GM19025 (cell line): ENCODE measurements at regions not wholly inside any gene's neighbourhood (a gene's known extent, or its start where the extent isn't known, plus 50 kb on each side); places are given as distances from the start of the nearest gene placed in this dataset.
"Not testable (repeated sequence)": the region's sequence is repeated elsewhere in the genome, so short reads cannot be mapped to it uniquely, and the experiment has no call there.

Experiments used
- ATAC-seq: cut with Tn5 transposase; IDR thresholded peaks from one replicate; pipeline ENCODE4 v1.9.1; 2021; ENCODE audit warnings: mild to moderate bottlenecking, low read depth, moderate library complexity; ENCODE audit not compliant: unreplicated experiment

- ATAC-seq = no peak
Measured at GRCh38 chr20:48532028-48532427, 295.8 kb downstream of the PREX1 start.

DNA sequence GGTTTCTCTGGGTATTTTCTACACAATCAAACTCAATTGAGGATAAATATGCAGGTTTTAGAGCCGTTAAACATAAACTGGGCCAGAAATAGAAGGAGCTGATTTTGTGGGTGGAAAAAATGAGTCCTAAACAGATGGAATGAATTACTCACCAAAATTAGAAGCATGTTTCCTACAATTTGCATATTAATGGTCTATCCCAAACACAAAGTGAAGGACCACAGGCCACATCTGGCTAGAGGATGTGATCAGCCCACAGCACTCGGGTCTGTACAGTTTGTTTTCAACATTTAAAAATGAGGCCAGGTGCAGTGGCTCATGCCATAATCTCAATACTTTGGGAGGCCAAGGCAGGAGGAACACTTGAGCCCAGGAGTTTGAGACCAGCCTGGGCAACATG lies 296.3 kb downstream of the PREX1 start:
- ATAC-seq = no peak

- no peak for ATAC-seq
Measured at GRCh38 chr20:48530957-48531356, 296.8 kb downstream of the PREX1 start.

GRCh38 chr20:48528346-48528745 lies 299.5 kb downstream of the PREX1 start:
- ATAC-seq = no peak

DNA sequence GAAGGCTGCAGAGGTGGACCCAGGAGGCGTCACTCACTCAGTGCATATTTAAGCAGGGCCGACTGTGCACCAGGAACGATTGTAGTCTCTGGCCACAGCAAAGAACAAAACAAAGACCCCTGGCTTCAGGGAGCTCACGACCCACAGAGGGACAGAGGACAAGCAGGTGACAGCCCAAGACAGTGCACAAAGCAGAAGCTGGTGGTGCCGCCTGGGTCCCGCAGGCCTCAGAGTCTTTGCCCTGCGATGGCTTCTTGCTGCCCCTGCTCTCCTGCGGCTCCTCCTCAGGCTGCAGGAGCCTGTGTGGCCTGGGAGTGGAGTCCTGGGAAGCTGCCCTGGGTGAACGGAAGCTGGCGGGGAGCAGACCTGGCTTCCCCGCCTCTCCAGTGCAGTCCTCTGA lies 300.0 kb downstream of the PREX1 start:
- ATAC-seq = no peak

GRCh38 chr20:48526936-48527335 lies 300.9 kb downstream of the PREX1 start:
- ATAC-seq = no peak

GRCh38 chr20:48525400-48525799 lies 302.4 kb downstream of the PREX1 start:
- ATAC-seq = no peak

GRCh38 chr20:48524582-48524981 lies 303.2 kb downstream of the PREX1 start:
- no peak for ATAC-seq

DNA sequence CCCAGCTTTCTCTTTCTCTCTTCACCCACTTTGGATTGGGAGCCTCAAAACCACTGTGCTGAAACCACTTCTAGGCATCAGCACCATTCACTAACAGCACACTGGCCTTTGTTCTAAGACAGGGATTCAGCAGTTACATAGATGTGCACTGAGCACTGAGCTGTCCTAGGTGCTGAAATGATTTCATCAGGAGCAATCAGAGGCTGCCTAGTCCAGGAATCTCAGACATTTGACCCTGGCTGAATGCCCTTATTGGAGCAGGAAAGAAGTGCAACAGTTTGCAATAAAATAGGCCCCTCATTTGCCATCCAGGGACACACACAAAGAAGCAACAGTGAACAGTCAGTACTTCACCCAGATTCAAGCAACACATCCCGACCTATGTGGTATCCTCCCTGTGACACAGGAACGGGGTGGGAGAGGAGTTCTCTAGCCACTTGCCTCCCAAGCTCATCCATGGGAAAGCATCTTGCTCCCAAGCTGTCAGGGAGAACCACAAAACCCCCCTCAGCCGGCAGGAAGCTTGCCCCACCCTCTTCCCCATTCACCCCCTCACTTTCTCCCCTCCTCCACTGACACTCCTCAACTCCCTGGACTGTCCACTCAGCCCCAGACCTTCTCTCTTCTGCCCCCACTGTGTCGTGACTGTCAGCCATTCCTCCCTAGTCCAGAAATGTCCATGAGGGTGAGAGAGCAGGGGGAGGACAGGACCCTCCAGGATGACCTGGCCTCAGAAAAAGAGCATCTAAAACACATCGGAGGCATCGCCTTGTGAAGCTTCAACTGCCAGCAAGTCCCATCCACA lies 304.4 kb downstream of the PREX1 start:
- no peak for ATAC-seq

DNA sequence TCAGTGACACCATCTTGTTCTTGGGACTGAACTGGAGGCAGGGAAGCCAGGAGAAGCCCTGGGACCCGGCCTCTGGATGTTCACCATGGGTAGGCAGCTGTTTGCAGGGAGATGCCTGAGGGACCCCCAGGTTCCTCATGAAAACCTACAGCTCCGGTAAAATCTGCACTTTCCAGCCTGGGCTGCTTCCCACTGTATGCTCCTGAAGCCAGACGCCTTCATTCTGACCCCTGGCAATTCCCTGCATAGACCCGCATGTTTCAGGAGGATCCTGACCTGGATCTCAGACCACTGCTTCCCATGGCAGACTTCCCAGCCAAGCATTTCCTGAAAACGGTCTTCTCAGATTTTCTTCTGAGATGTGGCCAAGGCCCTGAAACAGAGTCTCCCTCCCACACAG lies 306.7 kb downstream of the PREX1 start:
- no peak for ATAC-seq

DNA sequence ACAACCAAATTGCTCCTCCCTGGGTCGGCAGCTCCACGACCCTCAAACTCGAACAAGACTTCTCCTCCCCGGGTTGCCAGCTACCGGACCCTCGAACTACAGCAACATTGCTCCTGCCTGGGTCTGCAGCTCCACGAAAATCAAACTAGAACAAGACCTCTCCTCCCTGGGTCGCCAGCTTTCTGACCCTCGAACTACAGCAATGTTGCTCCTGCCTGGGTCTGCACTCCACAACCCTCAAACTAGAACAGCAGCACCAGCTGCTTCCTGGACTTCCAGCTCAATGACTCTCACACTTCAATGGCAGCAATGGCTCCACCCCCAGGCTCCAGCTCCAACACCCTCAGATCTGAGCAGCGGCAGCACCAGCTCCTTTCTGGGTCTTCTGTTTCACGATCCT lies 311.6 kb downstream of the PREX1 start:
- not testable (repeated sequence) for ATAC-seq

GRCh38 chr20:48514577-48514976 lies 313.2 kb downstream of the PREX1 start:
- ATAC-seq = not testable (repeated sequence)

DNA sequence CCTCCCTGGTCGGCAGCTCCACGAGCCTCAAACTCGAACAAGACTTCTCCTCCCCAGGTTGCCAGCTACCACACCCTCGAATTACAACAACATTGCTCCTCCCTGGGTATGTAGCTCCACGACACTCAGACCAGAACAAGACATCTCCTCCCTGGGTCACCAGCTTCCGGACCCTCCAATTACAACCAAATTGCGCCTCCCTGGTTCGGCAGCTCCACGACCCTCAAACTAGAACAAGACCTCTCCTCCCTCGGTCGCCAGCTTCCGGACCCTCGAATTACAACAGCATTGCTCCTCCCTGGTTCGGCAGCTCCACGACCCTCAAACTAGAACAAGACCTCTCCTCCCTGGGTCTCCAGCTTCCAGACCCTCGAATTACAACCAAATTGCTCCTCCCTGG lies 315.3 kb downstream of the PREX1 start:
- ATAC-seq = not testable (repeated sequence)

DNA sequence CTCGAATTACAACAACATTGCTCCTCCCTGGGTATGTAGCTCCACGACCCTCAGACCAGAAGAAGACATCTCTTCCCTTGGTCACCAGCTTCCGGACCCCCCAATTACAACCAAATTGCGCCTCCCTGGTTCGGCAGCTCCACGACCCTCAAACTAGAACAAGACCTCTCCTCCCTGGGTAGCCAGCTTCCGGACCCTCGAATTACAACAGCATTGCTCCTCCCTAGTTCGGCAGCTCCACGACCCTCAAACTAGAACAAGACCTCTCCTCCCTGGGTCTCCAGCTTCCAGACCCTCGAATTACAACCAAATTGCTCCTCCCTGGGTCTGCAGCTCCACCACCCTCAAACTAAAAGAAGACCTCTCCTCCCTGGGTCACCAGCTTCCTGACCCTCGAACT lies 322.7 kb downstream of the PREX1 start:
- ATAC-seq = not testable (repeated sequence)

GRCh38 chr20:48503166-48503815 lies 324.5 kb downstream of the PREX1 start:
- ATAC-seq = no peak

- ATAC-seq = no peak
Measured at GRCh38 chr20:48502758-48503157, 325.0 kb downstream of the PREX1 start.

- no peak for ATAC-seq
Measured at GRCh38 chr20:48502016-48502415, 325.8 kb downstream of the PREX1 start.

GRCh38 chr20:48500900-48501299 lies 326.9 kb downstream of the PREX1 start:
- not testable (repeated sequence) for ATAC-seq

DNA sequence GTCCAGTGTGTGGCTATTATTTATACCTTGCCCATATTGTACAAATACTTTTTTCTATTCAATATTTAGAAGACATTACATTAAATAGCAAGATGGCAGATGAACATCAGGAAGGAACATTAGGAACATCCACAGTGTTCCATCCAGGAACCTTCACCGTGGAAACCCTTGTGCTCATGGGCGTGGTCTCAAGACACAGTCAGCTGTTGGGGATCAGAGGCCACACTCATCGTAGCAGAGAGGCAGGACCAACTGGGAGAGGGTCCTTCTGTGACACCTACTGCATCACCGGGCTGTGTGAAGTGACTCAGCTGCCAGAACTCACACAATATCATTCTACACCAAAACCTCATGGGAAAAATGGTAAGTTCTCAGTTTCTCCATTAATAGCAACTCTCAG lies 328.9 kb downstream of the PREX1 start:
- ATAC-seq = not testable (repeated sequence)

DNA sequence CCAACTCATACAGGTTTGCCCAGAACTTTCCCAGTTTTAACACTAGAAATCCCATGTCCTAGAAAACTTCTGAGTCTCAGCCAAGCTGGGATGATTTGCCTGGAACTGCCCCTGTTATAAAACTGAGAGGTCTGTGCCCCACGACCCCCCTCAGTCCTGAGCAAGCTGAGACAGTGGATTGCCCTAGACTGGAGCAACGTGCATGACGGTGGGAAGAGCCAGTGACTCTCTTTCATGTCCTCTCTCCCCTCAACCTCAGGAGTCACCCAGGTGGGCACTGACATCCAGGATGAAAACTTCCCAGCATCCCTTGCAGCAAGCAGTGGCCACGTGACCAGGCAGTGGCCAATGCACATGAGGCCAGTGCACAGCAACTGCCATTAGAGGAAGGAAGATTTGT lies 329.7 kb downstream of the PREX1 start:
- not testable (repeated sequence) for ATAC-seq

DNA sequence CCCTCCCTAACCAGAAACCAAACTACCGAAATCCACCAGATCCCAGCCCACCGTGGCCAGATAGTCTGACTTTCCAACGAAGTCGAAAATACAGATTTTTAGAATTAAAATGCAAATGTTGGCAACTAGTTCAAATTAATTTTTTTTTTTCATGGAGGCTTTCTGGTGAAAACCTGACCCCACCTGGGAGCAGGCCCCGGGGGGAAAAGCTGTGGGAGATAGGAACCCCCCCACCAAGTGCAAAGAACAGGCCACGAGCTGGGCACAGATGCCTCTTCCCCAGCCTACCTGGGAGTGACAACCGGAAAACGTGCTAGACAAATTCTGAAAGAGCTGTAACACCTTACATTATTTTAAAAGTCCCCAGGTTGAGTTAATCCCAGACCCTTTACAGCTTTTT lies 333.8 kb downstream of the PREX1 start:
- ATAC-seq = no peak

GRCh38 chr20:48493331-48493730 lies 334.5 kb downstream of the PREX1 start:
- not testable (repeated sequence) for ATAC-seq
